ENCODE measurements at regions not wholly inside any gene's neighbourhood (a gene's known extent, or its start where the extent isn't known, plus 50 kb on each side); places are given as distances from the start of the nearest gene placed in this dataset.
"Not testable (repeated sequence)": the region's sequence is repeated elsewhere in the genome, so short reads cannot be mapped to it uniquely, and the experiment has no call there.

DNA sequence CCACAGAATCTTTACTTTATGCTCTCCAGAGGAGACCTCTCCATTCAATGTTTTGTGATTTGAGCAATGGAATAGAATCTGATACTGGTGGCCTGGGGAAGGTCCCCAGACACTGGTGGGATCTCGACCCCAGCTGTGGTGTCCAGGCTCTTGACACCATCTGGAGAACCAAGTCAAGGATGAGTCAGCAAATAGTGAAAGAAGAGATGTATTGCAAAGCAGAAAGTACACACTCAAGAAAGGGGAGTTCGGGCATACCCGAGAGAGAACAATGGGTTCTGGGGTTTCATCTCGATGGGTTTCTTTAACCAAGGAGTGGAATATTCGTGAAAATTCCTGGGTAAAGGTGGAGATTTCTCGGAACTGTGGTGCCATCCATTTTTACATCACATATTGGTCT lies 146.3 kb upstream of the NOTCH2NLA start:
- H4K8ac ChIP-seq (ENCODE audit: low read depth in 2 of 2, low read length in 2 of 2); BruUV-seq (replicated peaks); H2AK9ac ChIP-seq (replicated peaks; ENCODE audit: low read depth, low read length, poor library complexity); DNase-seq; POLR2A ChIA-PET (ENCODE audit: unreplicated experiment); H3K4me2 ChIP-seq (ENCODE audit: low read depth, low read length); H2AFZ ChIP-seq (replicated peaks; ENCODE audit: low read length, poor library complexity); H2AK5ac ChIP-seq (ENCODE audit: low read depth, low read length); H3K4ac ChIP-seq (ENCODE audit: low read depth, low read length); H2BK15ac ChIP-seq (ENCODE audit: low read depth, low read length); H3K9me1 ChIP-seq (ENCODE audit: insufficient read depth, low read length); H4K20me1 ChIP-seq (ENCODE audit: insufficient read depth, low read length); intact Hi-C loops (cut with micrococcal nuclease); H4K91ac ChIP-seq (ENCODE audit: insufficient read depth, low read depth, low read length); H3K9me3 ChIP-seq (ENCODE audit: control insufficient read depth, insufficient read depth, low read length); H3K14ac ChIP-seq (replicated peaks; ENCODE audit: low read depth, low read length); H4K5ac ChIP-seq (ENCODE audit: low read depth, low read length); H3K36me3 ChIP-seq (ENCODE audit: control insufficient read depth, insufficient read depth, low read length); H2BK120ac ChIP-seq (ENCODE audit: low read depth, low read length); H3K4me3 ChIP-seq (ENCODE audit: insufficient read depth, low read depth, low read length); H3K27me3 ChIP-seq (ENCODE audit: control insufficient read depth, insufficient read depth, low read length); in situ Hi-C loops (cut with MboI; ENCODE audit: low sequenced_read_pairs); H3K27ac ChIP-seq (ENCODE audit: insufficient read depth, low read length); H3K4me1 ChIP-seq (ENCODE audit: control insufficient read depth, insufficient read depth, low read length); ATAC-seq (ENCODE audit: low read depth); H3K18ac ChIP-seq (ENCODE audit: low read depth, low read length); H3K56ac ChIP-seq (ENCODE audit: extremely low read depth, insufficient read depth, low read length); H3K23ac ChIP-seq (ENCODE audit: low read depth, low read length); dilution Hi-C loops (cut with HindIII; ENCODE audit: low sequenced_read_pairs, unreplicated experiment); CTCF ChIA-PET; H3K79me1 ChIP-seq (ENCODE audit: low read depth in 1 of 2, low read length in 2 of 2); H2BK20ac ChIP-seq (ENCODE audit: low read depth, low read length); H3K9ac ChIP-seq (ENCODE audit: low read depth, low read length); H2BK5ac ChIP-seq (ENCODE audit: low read depth, low read length, poor library complexity, severe bottlenecking): not testable (repeated sequence)
- WGBS, 2 experiments (ENCODE audit: extremely low coverage in 2 of 2, insufficient read length in 1 of 2) = no CpG with 5 or more reads among the region's 6 CpGs
- peak; percentile 55 for TF ChIP-seq NFE2L2 (IDR thresholded peaks at IDR 0.05; ENCODE audit: low read depth, low read length)

DNA sequence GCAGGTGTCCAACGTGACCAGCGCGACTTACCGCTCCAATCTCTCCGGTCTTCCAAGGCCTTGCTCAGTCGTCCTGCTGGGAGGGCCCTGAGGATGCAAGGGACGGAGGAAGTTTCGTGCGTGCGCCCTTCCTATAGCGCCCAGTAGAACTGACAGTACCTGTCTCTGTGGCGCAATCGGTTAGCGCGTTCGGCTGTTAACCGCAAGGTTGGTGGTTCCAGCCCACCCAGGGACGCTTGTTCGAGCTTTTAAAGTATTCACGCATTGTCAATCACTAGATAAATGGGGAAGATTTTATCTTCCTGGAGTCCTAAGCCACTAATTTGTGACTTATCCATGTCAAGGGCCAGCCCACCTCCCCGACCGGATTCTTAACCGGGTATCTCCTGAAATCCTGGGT lies 141.1 kb upstream of the NOTCH2NLA start:
- H2AFZ ChIP-seq (replicated peaks; ENCODE audit: low read length, poor library complexity) = peak overlapping the region; percentile 67
- H2AK9ac ChIP-seq (replicated peaks; ENCODE audit: low read depth, low read length, poor library complexity); H3K23ac ChIP-seq (ENCODE audit: low read depth, low read length); H2BK20ac ChIP-seq (ENCODE audit: low read depth, low read length); H3K56ac ChIP-seq (ENCODE audit: extremely low read depth, insufficient read depth, low read length); POLR2A ChIA-PET (ENCODE audit: unreplicated experiment); H2BK15ac ChIP-seq (ENCODE audit: low read depth, low read length); H2BK120ac ChIP-seq (ENCODE audit: low read depth, low read length); dilution Hi-C loops (cut with HindIII; ENCODE audit: low sequenced_read_pairs, unreplicated experiment); H3K4ac ChIP-seq (ENCODE audit: low read depth, low read length); H3K4me1 ChIP-seq (ENCODE audit: control insufficient read depth, insufficient read depth, low read length); intact Hi-C loops (cut with micrococcal nuclease); H3K9me1 ChIP-seq (ENCODE audit: insufficient read depth, low read length); BruUV-seq (replicated peaks); H3K79me1 ChIP-seq (ENCODE audit: low read depth in 1 of 2, low read length in 2 of 2); ATAC-seq (ENCODE audit: low read depth); H2BK5ac ChIP-seq (ENCODE audit: low read depth, low read length, poor library complexity, severe bottlenecking); H4K91ac ChIP-seq (ENCODE audit: insufficient read depth, low read depth, low read length); H2AK5ac ChIP-seq (ENCODE audit: low read depth, low read length); H4K5ac ChIP-seq (ENCODE audit: low read depth, low read length); in situ Hi-C loops (cut with MboI; ENCODE audit: low sequenced_read_pairs); H3K9me3 ChIP-seq (ENCODE audit: control insufficient read depth, insufficient read depth, low read length); H3K14ac ChIP-seq (replicated peaks; ENCODE audit: low read depth, low read length); H3K27me3 ChIP-seq (ENCODE audit: control insufficient read depth, insufficient read depth, low read length); H3K36me3 ChIP-seq (ENCODE audit: control insufficient read depth, insufficient read depth, low read length); H3K9ac ChIP-seq (ENCODE audit: low read depth, low read length); H3K27ac ChIP-seq (ENCODE audit: insufficient read depth, low read length); H4K20me1 ChIP-seq (ENCODE audit: insufficient read depth, low read length); CTCF ChIA-PET: not testable (repeated sequence)
- H3K18ac ChIP-seq (ENCODE audit: low read depth, low read length) = 0 out of 2 replicates have a peak overlapping the region, but pooled peaks have one; percentile 52
- H4K8ac ChIP-seq (ENCODE audit: low read depth in 2 of 2, low read length in 2 of 2) = peak overlapping the region in 1 of 2 experiments; percentile 35; a peak in 2 of 4 replicates
- H3K4me2 ChIP-seq (ENCODE audit: low read depth, low read length) = peak overlapping the region; percentile 90
- peak; percentile 74 for DNase-seq
- peak overlapping the region; percentile 39; the same call in 1 of the 2 replicates for H3K4me3 ChIP-seq (ENCODE audit: insufficient read depth, low read depth, low read length)
- 20% methylated on average over 2 of the region's 23 CpGs; no CpG with 5 or more reads in 1 of the 2 experiments for WGBS, 2 experiments (ENCODE audit: extremely low coverage in 2 of 2, insufficient read length in 1 of 2)
